ENCODE measurements at regions not wholly inside any gene's neighbourhood (a gene's known extent, or its start where the extent isn't known, plus 50 kb on each side); places are given as distances from the start of the nearest gene placed in this dataset.

- no peak for DNase-seq (ENCODE audit: low read depth)
Observed at GRCh38 chr4:13129095-13129494, 355.0 kb downstream of the RAB28 start.

GRCh38 chr4:13126976-13127910 lies 356.9 kb downstream of the RAB28 start:
- DNase-seq (ENCODE audit: low read depth): no peak

GRCh38 chr4:13118633-13119032 lies 365.5 kb downstream of the RAB28 start:
- no peak for DNase-seq (ENCODE audit: low read depth)

GRCh38 chr4:13117185-13117584 lies 367.0 kb downstream of the RAB28 start:
- DNase-seq (ENCODE audit: low read depth): no peak

GRCh38 chr4:13112030-13112429 lies 372.1 kb downstream of the RAB28 start:
- no peak for DNase-seq (ENCODE audit: low read depth)

- no peak for DNase-seq (ENCODE audit: low read depth)
Observed at GRCh38 chr4:13109536-13109935, 374.6 kb downstream of the RAB28 start.

- DNase-seq (ENCODE audit: low read depth): no peak
Observed at GRCh38 chr4:13108096-13108495, 376.0 kb downstream of the RAB28 start.

GRCh38 chr4:13103382-13104015 lies 380.6 kb downstream of the RAB28 start:
- no peak for DNase-seq (ENCODE audit: low read depth)

- no peak for DNase-seq (ENCODE audit: low read depth)
Observed at GRCh38 chr4:13102092-13102742, 381.9 kb downstream of the RAB28 start.

- no peak for DNase-seq (ENCODE audit: low read depth)
Observed at GRCh38 chr4:13097971-13098370, 386.2 kb downstream of the RAB28 start.

GRCh38 chr4:13095722-13096121 lies 388.4 kb downstream of the RAB28 start:
- no peak for DNase-seq (ENCODE audit: low read depth)

GRCh38 chr4:13093170-13093569 lies 391.0 kb downstream of the RAB28 start:
- DNase-seq (ENCODE audit: low read depth): no peak

GRCh38 chr4:13092702-13093101 lies 391.4 kb downstream of the RAB28 start:
- DNase-seq (ENCODE audit: low read depth): no peak

GRCh38 chr4:13089659-13089998 lies 394.5 kb downstream of the RAB28 start:
- no peak for DNase-seq (ENCODE audit: low read depth)

- peak; percentile 18 for DNase-seq (ENCODE audit: low read depth)
Observed at GRCh38 chr4:13088726-13089658, 395.1 kb downstream of the RAB28 start.

- no peak for DNase-seq (ENCODE audit: low read depth)
Observed at GRCh38 chr4:13087041-13087440, 397.1 kb downstream of the RAB28 start.

GRCh38 chr4:13084210-13084609 lies 399.9 kb downstream of the RAB28 start:
- DNase-seq (ENCODE audit: low read depth): no peak

GRCh38 chr4:13081830-13082229 lies 402.3 kb downstream of the RAB28 start:
- DNase-seq (ENCODE audit: low read depth): no peak

- DNase-seq (ENCODE audit: low read depth): no peak
Observed at GRCh38 chr4:13067077-13067476, 417.1 kb downstream of the RAB28 start.

GRCh38 chr4:13059019-13059418 lies 425.1 kb downstream of the RAB28 start:
- no peak for DNase-seq (ENCODE audit: low read depth)

- no peak for DNase-seq (ENCODE audit: low read depth)
Observed at GRCh38 chr4:13056630-13057189, 427.4 kb downstream of the RAB28 start.

Data from RPMI7951 (cell line).